SK-N-SH (cell line): ENCODE measurements at regions not wholly inside any gene's neighbourhood (a gene's known extent, or its start where the extent isn't known, plus 50 kb on each side); places are given as distances from the start of the nearest gene placed in this dataset.

Source experiments
- CTCF ChIA-PET: fragments of 300-600, 350-600 bp; formaldehyde crosslinking; extraction: SDS; loops from one replicate; lab custom pipeline; 2021; lab: Yijun Ruan, JAX
- POLR2A ChIA-PET: fragments of 350-600 bp; sonication (Branson Sonifier 250); formaldehyde crosslinking; extraction: SDS; loops from one replicate; lab custom pipeline; 2020; ENCODE audit warnings: antibody characterized with exemption, inconsistent platforms; lab: Yijun Ruan, JAX
- DNase-seq: peaks from one replicate; pipeline ENCODE4 v3.0.0; 2012
- H2AFZ ChIP-seq: fragments of 200-600 bp; sonication (generic); 2 replicates; pipeline ENCODE4 v1.8.1; 2016; ENCODE audit warnings: antibody characterized with exemption, mild to moderate bottlenecking, low read depth
- H3F3A ChIP-seq: fragments of 200-600 bp; sonication (generic); replicated peaks from 2 replicates; pipeline ENCODE3; 2016; ENCODE audit warnings: antibody characterized with exemption, mild to moderate bottlenecking; ENCODE audit not compliant: insufficient read depth
- H3K27ac ChIP-seq, 2 experiments: fragments of 200-500 bp in 1 of 2; fragments of 200-600 bp in 1 of 2; sonication (Bioruptor generic) in 1 of 2; sonication (generic), shearing (Covaris generic) in 1 of 2; 2 replicates each; pipeline versions ENCODE4 v1.5.1 to v1.6.1; 2014 to 2016; ENCODE audit warnings: low read depth in 2 of 2, inconsistent platforms in 1 of 2, low read length in 1 of 2, mild to moderate bottlenecking in 1 of 2, mixed read lengths in 1 of 2
- H3K27me3 ChIP-seq: fragments of 200-600 bp; sonication (generic), shearing (Covaris generic); 2 replicates; pipeline ENCODE4 v1.6.1; 2016; ENCODE audit warnings: mixed run types; ENCODE audit not compliant: insufficient read depth
- H3K36me3 ChIP-seq, 2 experiments: fragments of 200-500 bp in 1 of 2; fragments of 200-600 bp in 1 of 2; sonication (Bioruptor generic) in 1 of 2; sonication (generic) in 1 of 2; replicated peaks in 1 of 2; 2 replicates each; pipeline versions ENCODE3 to v1.5.1; 2014 to 2016; ENCODE audit warnings: low read length in 1 of 2, mild to moderate bottlenecking in 1 of 2; ENCODE audit not compliant: insufficient read depth in 2 of 2, control insufficient read depth in 1 of 2
- H3K4me1 ChIP-seq, 2 experiments: fragments of 200-500 bp in 1 of 2; fragments of 200-600 bp in 1 of 2; sonication (Bioruptor generic) in 1 of 2; sonication (generic), shearing (Covaris generic) in 1 of 2; 2 replicates each; pipeline versions ENCODE4 v1.5.1 to v1.6.1; 2014 to 2016; ENCODE audit warnings: low read depth in 1 of 2, low read length in 1 of 2, mixed run types in 1 of 2; ENCODE audit not compliant: insufficient read depth in 2 of 2, control insufficient read depth in 1 of 2
- H3K4me2 ChIP-seq: fragments of 200-600 bp; sonication (generic), shearing (Covaris generic); 2 replicates; pipeline ENCODE4 v1.6.1; 2017; ENCODE audit warnings: mixed run types
- H3K4me3 ChIP-seq, 2 experiments: fragments of 200-500 bp in 1 of 2; fragments of 200-600 bp in 1 of 2; sonication (Bioruptor generic) in 1 of 2; sonication (generic), shearing (Covaris generic) in 1 of 2; 2 replicates each; pipeline versions ENCODE4 v1.5.1 to v1.8.1; 2014 to 2016; ENCODE audit warnings: low read depth in 2 of 2, inconsistent platforms in 1 of 2, low read length in 1 of 2, mild to moderate bottlenecking in 1 of 2, mixed read lengths in 1 of 2, moderate library complexity in 1 of 2
- H3K79me2 ChIP-seq: fragments of 200-600 bp; sonication (generic); 2 replicates; pipeline ENCODE4 v1.8.1; 2017; ENCODE audit warnings: mild to moderate bottlenecking; ENCODE audit not compliant: insufficient read depth
- H3K9ac ChIP-seq: fragments of 200-600 bp; sonication (generic); 2 replicates; pipeline ENCODE4 v1.6.1; 2017; ENCODE audit warnings: mixed run types
- H3K9me2 ChIP-seq: fragments of 200-600 bp; sonication (generic); 2 replicates; pipeline ENCODE4 v1.6.1; 2017; ENCODE audit warnings: mixed run types
- H3K9me3 ChIP-seq: fragments of 200-600 bp; sonication (generic); 2 replicates; pipeline ENCODE4 v1.6.1; 2017; ENCODE audit warnings: mixed run types, mild to moderate bottlenecking, moderate library complexity
- H4K20me1 ChIP-seq: fragments of 200-600 bp; sonication (generic); 2 replicates; pipeline ENCODE4 v1.6.1; 2017; ENCODE audit warnings: mild to moderate bottlenecking, mixed run types; ENCODE audit not compliant: insufficient read depth
- CHD2 ChIP-seq: fragments of 150-350 bp; IDR thresholded peaks from 2 replicates; pipeline ENCODE4 v1.6.1; 2018; ENCODE audit warnings: low read length; ENCODE audit not compliant: partially characterized antibody
- EZH2phosphoT487 ChIP-seq: fragments of 200-600 bp; sonication (generic); IDR thresholded peaks from 2 replicates; pipeline ENCODE4 v1.6.1; 2017; ENCODE audit warnings: low read depth, mixed run types, mild to moderate bottlenecking, antibody characterized with exemption, moderate library complexity, borderline replicate concordance
- FOXJ3 ChIP-seq: sonication (generic); formaldehyde crosslinking; IDR thresholded peaks from 2 replicates; pipeline ENCODE4 v1.5.1; 2020; ENCODE audit warnings: mild to moderate bottlenecking, missing genetic modification reagents
- GABPA ChIP-seq: IDR thresholded peaks from 2 replicates; pipeline ENCODE4 v1.4.0; 2012; ENCODE audit warnings: low read depth, mild to moderate bottlenecking
- IRF3 ChIP-seq: fragments of 150-350 bp; IDR thresholded peaks from 2 replicates; pipeline ENCODE4 v1.6.1; 2016; ENCODE audit warnings: mild to moderate bottlenecking, low read depth, low read length
- MEF2A ChIP-seq: IDR thresholded peaks from 2 replicates; pipeline ENCODE4 v1.4.0; 2012; ENCODE audit warnings: low read depth, borderline replicate concordance
- NFIC ChIP-seq: IDR thresholded peaks from 2 replicates; pipeline ENCODE4 v1.4.0; 2012; ENCODE audit warnings: borderline replicate concordance
- RCOR1 ChIP-seq: fragments of 150-350 bp; IDR thresholded peaks from 2 replicates; pipeline ENCODE4 v1.6.1; 2017; ENCODE audit warnings: antibody characterized with exemption, low read length
- REST ChIP-seq: IDR thresholded peaks from 2 replicates; pipeline ENCODE4 v1.6.1; 2012; ENCODE audit warnings: mild to moderate bottlenecking, low read depth, low read length, moderate library complexity
- SIN3A ChIP-seq: IDR thresholded peaks from 2 replicates; pipeline ENCODE4 v1.6.1; 2012; ENCODE audit warnings: low read depth, mild to moderate bottlenecking, low read length, moderate library complexity, borderline replicate concordance
- YY1 ChIP-seq: IDR thresholded peaks from 2 replicates; pipeline ENCODE4 v1.4.0; 2012; ENCODE audit warnings: low read depth, mild to moderate bottlenecking
- ZBTB33 ChIP-seq: IDR thresholded peaks from 2 replicates; pipeline ENCODE4 v1.4.0; 2012; ENCODE audit warnings: low read depth, borderline replicate concordance
- WGBS: methylation state at CpG from one replicate; pipeline ENCODE4 v1.1.6; 2017; ENCODE audit warnings: low lambda C conversion rate; 5-methylcytosine and 5-hydroxymethylcytosine counted together

GRCh38 chr7:79515358-79515757 lies 61.9 kb upstream of the MAGI2 start:
- Histone ChIP-seq H3K36me3 (no peaks in the 10 kb centered on the region), H3K9me3 (no peaks in the 10 kb centered on the region), H2AFZ (no peak overlapping the region), H4K20me1 (no peaks in the 10 kb centered on the region), H3K4me2 (no peak overlapping the region), H3K9me2 (no peaks in the 10 kb centered on the region), H3F3A (peaks cover 5% of the 10 kb centered on the region), H3K79me2 (no peaks in the 10 kb centered on the region), H3K4me1 (no peaks in the 10 kb centered on the region; a peak in 1 of 4 replicates), H3K27me3 (no peaks in the 10 kb centered on the region), H3K9ac (no peak overlapping the region), H3K27ac (no peak overlapping the region), H3K4me3 (no peak overlapping the region)
- POLR2A ChIA-PET, result no interaction called here
- CTCF ChIA-PET, result no interaction called here
- TF ChIP-seq REST, result no peak
- no peak for TF ChIP-seq EZH2phosphoT487
- TF ChIP-seq GABPA, result no peak
- TF ChIP-seq CHD2, result no peak
- TF ChIP-seq MEF2A, result no peak
- no peak for TF ChIP-seq FOXJ3 (CRISPR knock-in tag)
- no peak for TF ChIP-seq IRF3
- no peak for TF ChIP-seq ZBTB33
- TF ChIP-seq RCOR1, result no peak
- no peak for TF ChIP-seq NFIC
- 87% methylated on average over 3 of the region's 3 CpGs for WGBS
- no peak for DNase-seq

GRCh38 chr7:79513261-79513660 lies 59.8 kb upstream of the MAGI2 start:
- H3K27ac ChIP-seq, result no peak overlapping the region
- H3F3A ChIP-seq, result no peaks in the 10 kb centered on the region
- H3K27me3 ChIP-seq, result no peaks in the 10 kb centered on the region
- H2AFZ ChIP-seq, result no peak overlapping the region
- no peaks in the 10 kb centered on the region for H4K20me1 ChIP-seq
- H3K9me2 ChIP-seq, result no peaks in the 10 kb centered on the region
- ChIA-PET CTCF (no interaction called here), POLR2A (no interaction called here)
- no peaks in the 10 kb centered on the region for H3K4me1 ChIP-seq
- whole genome bisulfite sequencing, result 84% methylated on average over 2 of the region's 2 CpGs
- no peak overlapping the region for H3K4me3 ChIP-seq
- DNase-seq, result no peak
- no peak overlapping the region for H3K4me2 ChIP-seq
- no peaks in the 10 kb centered on the region for H3K79me2 ChIP-seq
- no peak overlapping the region for H3K9ac ChIP-seq
- TF ChIP-seq FOXJ3 (CRISPR knock-in tag) (no peak), SIN3A (no peak), YY1 (no peak), CHD2 (no peak)
- no peaks in the 10 kb centered on the region for H3K36me3 ChIP-seq
- H3K9me3 ChIP-seq, result no peaks in the 10 kb centered on the region
